ENCODE measurements at regions not wholly inside any gene's neighbourhood (a gene's known extent, or its start where the extent isn't known, plus 50 kb on each side); places are given as distances from the start of the nearest gene placed in this dataset.
"Not testable (repeated sequence)": the region's sequence is repeated elsewhere in the genome, so short reads cannot be mapped to it uniquely, and the experiment has no call there.

- no peak for DNase-seq
- ATAC-seq, result no peak
- H3K9me3 ChIP-seq, result no peaks in the 10 kb centered on the region
- TF ChIP-seq POLR2A (IDR thresholded peaks at IDR 0.05), result no peak
- TF ChIP-seq CTCF (IDR thresholded peaks at IDR 0.05), result no peak
- H3K27me3 ChIP-seq, result no peaks in the 10 kb centered on the region
- H3K4me3 ChIP-seq, result no peak overlapping the region
- 82 to 86% (median 85%) methylated on average over 7 of the region's 7 CpGs for WGBS, 4 donors
- no peaks in the 10 kb centered on the region for H3K36me3 ChIP-seq
- intact Hi-C loops (cut with DNase I), result no loop called here
- H3K4me1 ChIP-seq, result peaks cover 0 to 7% (median 0%) of the 10 kb centered on the region in 12 donors
- no peak overlapping the region for H3K27ac ChIP-seq
These were observed 657.8 kb downstream of the TLE1 start for GRCh38 chr9:81031422-81032029.

GRCh38 chr9:81030027-81030426 is 659.3 kb downstream of the TLE1 start:
- DNase-seq (no peak), ATAC-seq (no peak)

DNA sequence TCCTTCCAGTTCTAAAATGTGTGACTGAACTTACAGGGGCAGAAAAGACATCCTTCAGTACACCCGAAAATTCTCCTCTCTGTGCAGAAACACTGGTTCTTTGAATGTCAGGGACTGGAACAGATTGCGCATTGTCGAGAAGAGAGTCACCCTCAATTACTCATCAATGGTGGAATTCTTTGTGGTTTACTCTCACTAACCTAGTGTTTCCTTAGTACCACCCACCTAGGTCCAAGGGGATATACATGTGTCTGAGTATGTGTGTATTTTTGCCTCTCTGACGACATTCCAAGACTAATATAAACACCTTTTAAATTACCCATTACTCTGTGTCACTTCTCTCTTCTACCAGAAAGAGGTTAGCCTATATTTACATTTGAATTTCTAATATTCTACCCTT is 660.8 kb downstream of the TLE1 start:
- Histone ChIP-seq H3K27ac (no peak overlapping the region), H3K27me3 (no peaks in the 10 kb centered on the region), H3K36me3 (no peaks in the 10 kb centered on the region), H3K4me3 (no peak overlapping the region), H3K9me3 (no peaks in the 10 kb centered on the region), H3K4me1 (peaks cover 0 to 7% (median 0%) of the 10 kb centered on the region in 12 donors)
- no peak for ATAC-seq
- TF ChIP-seq POLR2A (IDR thresholded peaks at IDR 0.05) (no peak), CTCF (IDR thresholded peaks at IDR 0.05) (no peak)
- intact Hi-C loops (cut with DNase I), result no loop called here
- no peak for DNase-seq
- 72 to 92% (median 87%) methylated on average over 4 of the region's 4 CpGs for WGBS, 4 donors

More at GRCh38 chr9:81030027-81030426, 659.3 kb downstream of the TLE1 start:
- Histone ChIP-seq H3K9me3 (no peaks in the 10 kb centered on the region), H3K4me1 (peaks cover 0 to 7% (median 0%) of the 10 kb centered on the region in 12 donors), H3K4me3 (no peak overlapping the region), H3K27ac (no peak overlapping the region), H3K36me3 (no peaks in the 10 kb centered on the region), H3K27me3 (no peaks in the 10 kb centered on the region)
- intact Hi-C loops (cut with DNase I), result no loop called here
- TF ChIP-seq CTCF (IDR thresholded peaks at IDR 0.05) (no peak), POLR2A (IDR thresholded peaks at IDR 0.05) (no peak)

- no peak overlapping the region for H3K27ac ChIP-seq
- no peak overlapping the region for H3K4me3 ChIP-seq
- no peak for TF ChIP-seq POLR2A (IDR thresholded peaks at IDR 0.05)
- no peak for TF ChIP-seq CTCF (IDR thresholded peaks at IDR 0.05)
- intact Hi-C loops (cut with DNase I), result no loop called here
- ATAC-seq, result no peak
- H3K4me1 ChIP-seq, result no peaks in the 10 kb centered on the region
- H3K36me3 ChIP-seq, result no peaks in the 10 kb centered on the region
- H3K27me3 ChIP-seq, result no peaks in the 10 kb centered on the region
- WGBS, 4 donors, result 53 to 68% (median 58%) methylated on average over 3 of the region's 3 CpGs
- no peak for DNase-seq
- no peaks in the 10 kb centered on the region for H3K9me3 ChIP-seq
These were observed 667.2 kb downstream of the TLE1 start for GRCh38 chr9:81022177-81022576.

DNA sequence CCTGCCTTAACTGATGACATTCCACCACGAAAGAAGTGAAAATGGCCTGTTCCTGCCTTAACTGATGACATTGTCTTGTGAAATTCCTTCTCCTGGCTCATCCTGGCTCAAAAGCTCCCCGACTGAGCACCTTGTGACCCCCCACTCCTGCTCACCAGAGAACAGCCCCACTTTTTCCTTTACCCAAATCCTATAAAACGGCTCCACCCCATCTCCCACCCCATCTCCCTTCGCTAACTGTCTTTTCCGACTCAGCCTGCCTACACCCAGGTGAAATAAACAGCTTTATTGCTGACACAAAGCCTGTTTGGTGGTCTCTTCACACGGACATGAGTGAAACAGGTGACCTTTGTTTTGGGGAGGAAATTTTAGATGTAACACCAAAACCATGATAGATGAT is 674.4 kb downstream of the TLE1 start:
- H3K9me3 ChIP-seq; H3K4me3 ChIP-seq; H3K4me1 ChIP-seq; intact Hi-C loops (cut with DNase I); H3K27ac ChIP-seq; H3K27me3 ChIP-seq; H3K36me3 ChIP-seq; DNase-seq; ATAC-seq: not testable (repeated sequence)
- WGBS, 4 donors, result 57 to 72% (median 63%) methylated on average over 5 to 6 of the region's 6 CpGs

GRCh38 chr9:81013191-81013590 is 676.2 kb downstream of the TLE1 start:
- ATAC-seq; H3K27ac ChIP-seq; H3K36me3 ChIP-seq; DNase-seq; H3K4me1 ChIP-seq; H3K9me3 ChIP-seq; intact Hi-C loops (cut with DNase I); H3K4me3 ChIP-seq; H3K27me3 ChIP-seq: not testable (repeated sequence)
- WGBS, 4 donors, result 49 to 61% (median 55%) methylated on average over 3 of the region's 3 CpGs
